Inferior parietal cortex (tissue), 1 donor: ENCODE measurements at regions not wholly inside any gene's neighbourhood (a gene's known extent, or its start where the extent isn't known, plus 50 kb on each side); places are given as distances from the start of the nearest gene placed in this dataset.
"Not testable (repeated sequence)": the region's sequence is repeated elsewhere in the genome, so short reads cannot be mapped to it uniquely, and the experiment has no call there.

ENCODE experiments used
- DNase-seq: peaks from one replicate; pipeline ENCODE4 v3.0.0-alpha.2; 2016; ENCODE audit errors: extremely low spot score

DNA sequence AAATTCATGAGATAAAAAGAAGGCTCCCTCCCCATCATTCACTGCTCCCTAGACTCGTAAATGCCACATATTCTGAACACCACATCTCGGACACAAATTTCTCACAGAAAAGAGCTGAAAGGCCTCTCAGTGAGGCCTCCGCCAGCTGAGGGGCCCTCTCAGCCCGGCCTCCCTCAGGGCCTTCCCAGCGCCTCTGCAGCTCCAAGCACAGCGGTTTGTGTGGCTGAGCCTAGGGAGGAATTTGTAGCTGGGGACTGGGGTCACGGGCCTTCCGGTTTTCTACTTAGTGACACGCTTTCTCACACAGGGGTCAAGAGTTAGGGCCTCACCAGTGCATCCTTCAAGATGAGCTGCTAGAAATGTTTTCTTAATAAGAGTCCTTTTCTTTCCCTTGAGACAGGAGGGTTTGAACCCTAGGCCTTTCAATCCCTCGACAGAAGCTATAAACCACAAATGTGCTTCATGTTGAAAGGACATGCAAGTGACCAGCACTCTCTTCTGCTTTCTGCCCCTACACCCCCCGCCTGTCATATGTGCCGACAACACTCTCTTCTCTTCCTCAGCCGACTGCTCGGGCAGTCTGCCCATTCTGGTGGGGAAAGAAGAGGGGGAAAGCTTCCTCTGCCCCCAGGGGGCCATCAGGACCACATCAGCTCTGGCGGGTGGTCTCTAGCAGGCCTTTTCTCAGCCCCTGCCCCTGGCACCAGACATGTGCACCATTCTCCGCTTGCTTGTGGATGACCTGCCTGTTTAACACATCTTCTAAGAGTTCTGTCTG is 104.9 kb downstream of the CHIC2 start:
- DNase-seq: no peak

DNA sequence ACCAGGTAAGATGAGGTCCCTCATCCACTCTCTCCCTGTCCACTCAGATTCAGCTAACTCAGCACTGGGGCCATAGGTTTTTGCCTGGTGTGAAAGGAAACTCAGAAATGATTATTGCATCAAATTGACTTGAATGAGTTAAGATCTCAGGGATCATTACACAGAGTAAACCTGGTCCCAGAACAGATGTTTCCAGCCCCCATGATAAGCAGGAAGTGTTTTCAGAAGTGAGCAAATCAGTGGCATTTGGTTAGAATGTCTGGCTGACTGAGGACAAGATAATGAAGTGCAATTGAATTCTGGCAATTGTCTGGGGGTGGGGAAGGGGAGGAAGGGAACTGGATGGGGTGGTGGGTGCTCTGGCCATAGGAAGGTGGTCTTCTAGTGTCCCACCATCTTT is 108.0 kb downstream of the CHIC2 start:
- DNase-seq: no peak

- no peak for DNase-seq
These were observed 108.4 kb downstream of the CHIC2 start for GRCh38 chr4:53956053-53956452.

DNA sequence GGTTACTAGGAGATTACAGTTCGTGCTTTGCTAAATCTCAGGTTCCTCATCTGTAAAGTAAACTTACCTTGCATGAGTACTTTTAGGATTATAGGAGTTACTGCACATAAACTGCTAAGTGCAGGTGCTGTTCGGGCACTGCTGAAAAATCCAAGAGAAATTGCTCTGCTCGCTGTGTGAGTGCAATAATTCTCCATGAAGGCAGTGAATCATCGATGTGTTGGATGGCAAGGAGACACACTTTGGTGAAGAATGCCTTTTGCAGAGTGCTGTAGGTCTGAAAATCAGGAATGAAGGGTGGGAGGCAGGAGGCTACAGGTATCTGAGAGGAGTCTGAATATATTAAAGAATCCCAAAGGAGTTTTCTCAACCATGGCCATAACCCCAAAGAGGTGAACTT is 113.0 kb downstream of the CHIC2 start:
- DNase-seq: no peak

DNA sequence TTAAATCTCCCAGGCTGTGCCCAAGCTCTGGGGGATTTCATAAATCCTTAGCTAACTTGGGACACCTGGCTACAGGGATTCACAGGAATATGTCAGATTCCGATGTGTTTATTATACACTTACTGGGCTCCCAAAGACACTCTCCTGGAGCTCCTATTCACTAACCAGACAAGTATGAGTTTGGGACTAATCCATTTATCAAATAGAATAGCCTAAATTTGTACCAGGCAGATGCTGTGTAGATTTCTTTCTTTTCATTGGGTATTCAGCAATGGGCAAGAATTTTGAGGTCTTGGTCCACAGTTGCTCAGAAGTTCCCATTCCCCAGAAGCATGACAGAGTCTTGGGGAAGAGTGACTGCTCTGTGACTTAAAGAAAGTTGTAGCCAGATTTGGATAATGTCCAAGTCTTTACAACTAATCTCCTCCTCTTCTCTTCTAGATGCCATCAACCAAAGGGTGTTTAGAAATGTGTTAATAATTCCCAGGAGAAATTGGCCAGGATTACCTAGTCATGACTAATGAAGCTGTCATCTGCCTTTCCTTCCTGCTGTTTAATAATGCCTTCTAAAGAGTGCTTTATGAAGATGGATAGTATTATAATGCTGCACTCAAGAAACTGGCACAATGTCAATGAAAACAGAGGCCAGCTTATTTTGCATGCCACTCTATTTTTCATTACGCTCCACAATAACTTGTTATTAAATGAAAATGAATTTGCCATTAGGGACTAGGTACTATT is 120.9 kb downstream of the CHIC2 start:
- no peak for DNase-seq

GRCh38 chr4:53942712-53943111 is 121.7 kb downstream of the CHIC2 start:
- no peak for DNase-seq

DNA sequence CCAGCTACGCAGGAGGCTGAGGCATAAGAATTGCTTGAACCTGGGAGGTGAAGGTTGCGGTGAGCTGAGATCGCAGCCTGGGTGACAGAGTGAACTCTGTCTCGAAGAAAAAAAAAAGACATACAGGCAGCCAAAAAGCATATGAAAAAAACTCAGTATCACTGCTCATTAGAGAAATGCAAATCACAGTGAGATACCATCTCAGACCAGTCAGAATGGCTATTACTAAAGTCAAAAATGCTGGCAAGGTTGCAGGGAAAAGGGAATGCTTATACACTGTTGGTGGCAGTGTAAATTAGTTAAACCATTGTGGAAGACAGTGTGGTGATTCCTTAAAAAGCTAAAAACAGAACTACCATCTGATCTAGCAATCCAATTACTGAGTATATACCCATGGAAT is 123.1 kb downstream of the CHIC2 start:
- no peak for DNase-seq

DNA sequence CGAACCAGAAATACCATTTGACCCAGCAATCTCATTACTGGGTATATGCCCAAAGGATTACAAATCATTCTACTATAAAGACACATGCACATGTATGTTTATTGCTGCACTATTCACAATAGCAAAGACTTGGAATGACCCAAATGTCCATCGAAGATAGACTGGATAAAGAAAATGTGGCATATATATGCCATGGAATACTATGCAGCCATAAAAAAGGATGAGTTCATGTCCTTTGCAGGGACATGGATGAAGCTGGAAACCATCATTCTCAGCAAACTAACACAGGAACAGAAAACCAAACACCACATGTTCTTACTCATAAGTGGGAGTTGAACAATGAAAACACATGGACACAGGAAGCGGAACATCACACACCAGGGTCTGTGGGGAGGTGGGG is 124.5 kb downstream of the CHIC2 start:
- DNase-seq: not testable (repeated sequence)

DNA sequence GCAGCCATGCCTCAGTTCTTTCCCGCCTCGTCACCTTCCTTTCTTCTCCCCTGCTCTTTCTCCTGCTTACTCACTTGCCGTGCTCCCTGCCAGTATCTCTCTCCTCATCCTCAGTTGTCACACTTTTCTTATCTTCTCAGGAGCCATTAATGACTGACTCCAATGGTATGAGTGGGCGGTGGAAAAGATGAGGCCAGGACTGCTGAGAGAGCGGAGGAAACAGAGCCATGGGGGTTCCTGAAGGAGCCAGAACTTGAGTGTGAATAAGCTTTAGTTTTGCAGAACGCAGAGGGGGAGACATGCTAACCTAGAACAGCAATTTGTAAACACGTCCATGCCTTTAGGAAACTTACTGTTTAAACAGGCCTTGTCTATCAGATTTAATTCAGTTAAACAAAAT is 126.5 kb downstream of the CHIC2 start:
- no peak for DNase-seq

GRCh38 chr4:53937327-53937726 is 127.1 kb downstream of the CHIC2 start:
- no peak for DNase-seq

- DNase-seq: no peak
These were observed 128.6 kb downstream of the CHIC2 start for GRCh38 chr4:53935780-53936179.

DNA sequence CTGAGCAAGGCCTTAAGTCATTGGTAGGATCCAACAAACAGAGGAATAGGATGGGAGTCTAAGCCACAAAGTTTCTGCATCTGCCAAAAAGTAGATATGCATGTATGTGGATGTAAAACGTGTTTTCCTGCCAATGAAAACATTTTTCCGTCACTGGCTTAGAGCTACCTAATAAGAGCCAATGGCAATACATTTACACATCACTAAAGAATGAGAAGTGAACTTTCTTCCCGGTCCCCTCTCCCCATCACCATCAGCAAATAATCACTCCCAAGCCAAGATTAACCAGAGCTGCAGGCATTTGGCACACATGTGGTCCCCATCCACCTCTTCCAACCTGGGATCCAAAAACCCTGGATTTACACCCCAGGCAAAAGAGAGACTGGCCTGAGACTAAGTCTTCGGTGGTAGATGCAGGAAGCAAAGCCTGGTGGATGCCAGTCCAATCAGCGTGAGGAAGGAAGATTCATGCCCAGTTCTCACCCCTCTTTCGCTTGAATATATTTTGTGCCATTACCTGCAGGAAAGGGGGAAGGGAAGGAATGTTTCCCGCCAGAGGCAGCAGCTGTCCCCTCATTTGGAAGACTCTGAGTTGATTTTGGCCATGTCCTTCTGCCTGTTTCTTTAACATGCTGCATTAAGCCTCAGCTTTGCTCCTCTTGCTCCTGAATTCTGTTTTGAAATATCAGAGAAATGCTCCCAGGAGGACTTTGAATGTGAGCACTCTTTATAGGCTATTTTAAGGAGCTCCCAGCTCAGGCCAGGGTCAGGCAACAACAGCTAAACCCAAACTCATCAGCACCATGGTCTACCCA is 131.4 kb downstream of the CHIC2 start:
- no peak for DNase-seq

DNA sequence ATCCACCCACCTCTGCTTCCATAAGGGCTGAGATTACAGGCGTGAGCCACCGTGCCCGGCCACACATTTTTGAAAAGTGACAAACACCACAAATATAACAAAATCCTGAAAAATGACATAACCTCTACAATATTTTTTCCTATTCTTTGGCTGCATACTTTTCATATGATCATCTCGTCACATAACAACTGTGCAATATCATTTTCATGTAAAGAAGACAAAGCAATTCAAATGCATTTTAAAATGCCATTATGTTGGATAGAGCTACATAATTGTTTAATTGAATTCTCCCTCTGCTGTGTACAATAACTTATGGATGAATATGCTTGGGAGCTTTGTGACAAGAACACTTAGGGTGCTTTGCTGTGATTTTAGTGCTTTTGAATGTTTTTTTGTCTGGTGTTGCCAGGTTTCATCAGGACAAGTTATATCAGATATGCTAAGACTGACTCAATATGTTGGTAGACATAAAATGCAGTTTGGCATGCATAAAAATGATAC is 132.9 kb downstream of the CHIC2 start:
- no peak for DNase-seq

- DNase-seq: peak; percentile 80
These were observed 134.2 kb downstream of the CHIC2 start for GRCh38 chr4:53929955-53930798.

GRCh38 chr4:53929311-53929710 is 135.1 kb downstream of the CHIC2 start:
- no peak for DNase-seq

- no peak for DNase-seq
These were observed 135.6 kb downstream of the CHIC2 start for GRCh38 chr4:53928825-53929224.

GRCh38 chr4:53925050-53925605 is 139.3 kb downstream of the CHIC2 start:
- DNase-seq: no peak

GRCh38 chr4:53924333-53925049 is 139.9 kb downstream of the CHIC2 start:
- no peak for DNase-seq

- no peak for DNase-seq
These were observed 140.5 kb downstream of the CHIC2 start for GRCh38 chr4:53923921-53924320.

- no peak for DNase-seq
These were observed 142.5 kb downstream of the CHIC2 start for GRCh38 chr4:53921856-53922255.
